Middle frontal gyrus (tissue), 1 donor: ENCODE measurements at regions not wholly inside any gene's neighbourhood (a gene's known extent, or its start where the extent isn't known, plus 50 kb on each side); places are given as distances from the start of the nearest gene placed in this dataset.

ENCODE experiments used
- DNase-seq: peaks from one replicate; pipeline ENCODE4 v3.0.0-alpha.2; 2015; ENCODE audit warnings: low spot score; ENCODE audit errors: extremely low spot score

DNA sequence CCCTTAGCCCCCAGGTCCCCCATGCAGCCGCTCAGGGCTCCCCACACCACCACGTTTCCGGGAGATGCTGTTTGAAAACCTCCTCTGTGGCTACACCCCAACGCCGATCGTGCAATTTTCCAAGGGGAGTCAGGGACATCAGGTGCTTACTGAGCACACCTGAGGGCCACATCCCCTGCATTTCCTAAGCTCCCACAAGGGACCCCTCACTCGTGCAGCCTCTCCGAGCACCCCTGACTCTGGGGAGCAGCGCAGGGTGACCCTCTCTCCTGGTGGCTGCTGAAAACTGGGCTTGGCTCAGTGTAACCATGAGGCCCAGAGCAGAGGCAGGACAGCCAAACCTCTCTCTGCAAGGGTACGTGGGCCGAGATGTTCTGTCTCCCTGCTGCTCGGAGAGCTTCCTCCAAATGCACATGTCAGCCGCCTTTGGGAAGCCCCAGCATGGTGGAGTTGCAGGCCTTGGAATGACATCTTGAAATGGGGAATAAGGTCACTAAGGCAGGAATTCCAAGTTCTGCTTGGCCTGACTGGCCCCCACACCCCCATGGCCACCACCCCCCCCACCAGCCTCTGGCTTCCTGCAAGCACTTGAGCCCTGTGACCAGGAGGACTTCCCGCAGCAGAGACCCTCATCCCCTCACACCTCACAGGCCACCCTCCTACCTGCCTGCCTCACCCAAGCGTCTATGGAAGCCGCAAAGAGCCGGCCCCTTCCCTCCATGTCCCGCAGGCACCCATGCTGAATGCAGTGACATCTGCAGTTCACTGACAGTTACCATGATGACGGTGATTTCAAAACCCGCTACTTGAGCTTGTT, 257.4 kb downstream of the BRD1 start:
- DNase-seq: no peak

DNA sequence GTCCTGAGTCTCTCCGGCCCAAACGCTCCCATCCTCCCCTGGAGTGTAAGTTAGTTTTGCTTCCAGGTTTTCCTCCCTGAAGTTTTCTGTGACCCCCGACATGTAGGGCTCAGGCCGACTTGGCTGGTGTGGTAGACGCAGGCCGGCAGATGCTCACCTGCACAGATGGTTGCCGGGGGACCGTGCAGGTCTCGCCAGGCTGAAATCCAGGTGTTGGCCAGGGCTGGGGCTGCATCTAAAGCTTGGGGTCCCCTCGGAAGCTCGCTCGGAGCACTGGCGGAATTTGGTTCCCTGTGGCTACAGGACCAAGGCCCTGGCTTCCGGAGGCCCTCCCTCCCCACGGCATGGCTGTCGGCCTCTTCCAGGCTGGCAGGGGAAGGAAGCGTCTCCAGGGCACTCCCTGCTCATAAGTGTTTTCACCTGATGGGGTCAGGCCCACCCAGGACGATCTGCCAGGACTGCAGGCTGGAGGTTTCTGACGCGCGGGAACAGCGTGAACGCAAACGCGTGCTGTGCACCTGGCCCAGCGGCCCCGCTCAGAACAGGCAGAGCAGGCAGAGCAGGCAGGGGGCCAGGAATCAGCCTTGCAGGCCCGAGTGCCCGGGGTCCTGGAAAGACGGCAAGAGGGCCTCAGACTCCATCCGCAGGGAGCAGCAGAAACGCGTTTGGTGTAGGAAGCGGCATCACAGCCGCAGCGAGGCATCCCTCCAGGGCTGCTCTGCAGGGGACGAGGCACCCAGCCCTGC, 258.2 kb downstream of the BRD1 start:
- no peak for DNase-seq

DNA sequence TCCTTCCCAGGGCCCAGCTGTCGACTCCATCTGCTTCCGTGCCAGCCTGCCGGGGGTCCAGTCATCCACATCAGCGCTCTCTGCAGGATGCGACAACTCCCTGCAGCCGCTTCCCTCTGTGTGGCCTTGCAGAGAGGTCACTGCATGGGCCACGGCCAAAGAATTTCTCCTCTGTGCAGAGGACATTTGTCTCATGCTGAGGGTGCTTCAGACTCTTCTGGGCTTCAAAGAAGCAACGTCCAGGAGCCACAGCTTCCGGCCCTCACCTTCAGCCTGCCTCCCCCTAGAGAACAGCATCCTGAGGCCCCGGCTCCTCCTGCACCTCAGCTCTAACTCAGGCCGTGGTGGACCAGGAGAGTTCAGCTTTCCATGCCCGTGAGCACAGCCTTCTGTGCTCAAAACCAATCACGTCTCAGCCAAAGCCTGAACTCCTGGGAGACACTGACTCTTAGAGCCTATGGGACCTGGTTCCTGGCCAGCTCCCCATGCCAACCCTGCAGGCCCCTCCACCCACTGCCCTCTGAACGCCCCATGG, 258.9 kb downstream of the BRD1 start:
- DNase-seq: no peak

DNA sequence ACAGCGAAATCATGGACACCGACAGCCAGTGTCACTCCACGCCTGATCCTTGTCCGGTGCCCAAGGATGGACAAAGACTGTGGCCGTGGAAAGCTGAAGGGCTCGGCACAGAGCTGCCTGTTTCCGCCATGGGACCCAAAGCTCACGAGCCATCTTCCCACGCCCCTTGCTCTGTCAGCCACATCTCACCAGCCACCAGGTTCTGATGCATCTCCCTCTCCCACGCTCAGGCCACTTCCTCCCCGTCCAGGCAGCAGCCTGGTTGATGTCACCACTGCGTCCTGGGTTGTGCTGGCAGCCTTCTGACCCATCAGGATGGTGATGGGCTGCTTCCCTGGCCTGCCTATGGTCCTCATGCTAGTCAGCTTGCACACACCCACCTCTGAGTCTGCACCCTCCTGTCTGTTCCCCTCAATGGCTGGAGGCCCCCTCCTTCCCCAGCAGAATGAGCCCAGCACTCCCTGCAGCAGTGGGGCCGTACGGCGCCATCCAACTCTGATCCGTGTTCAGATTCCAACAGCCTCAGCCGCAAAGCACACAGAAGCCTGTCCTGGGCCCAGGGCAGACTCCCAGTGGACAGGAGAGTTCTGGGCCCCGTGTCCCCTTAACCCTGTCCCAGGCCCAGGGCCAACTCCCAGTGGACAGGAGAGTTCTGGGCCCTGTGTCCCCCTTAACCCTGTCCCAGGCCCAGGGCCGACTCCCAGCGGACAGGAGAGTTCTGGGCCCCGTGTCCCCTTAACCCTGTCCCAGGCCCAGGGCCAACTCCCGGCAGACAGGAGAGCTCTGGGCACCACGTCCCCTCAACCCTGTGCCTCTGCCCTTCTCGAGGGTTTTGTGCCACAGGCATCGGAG, 259.5 kb downstream of the BRD1 start:
- DNase-seq: no peak

DNA sequence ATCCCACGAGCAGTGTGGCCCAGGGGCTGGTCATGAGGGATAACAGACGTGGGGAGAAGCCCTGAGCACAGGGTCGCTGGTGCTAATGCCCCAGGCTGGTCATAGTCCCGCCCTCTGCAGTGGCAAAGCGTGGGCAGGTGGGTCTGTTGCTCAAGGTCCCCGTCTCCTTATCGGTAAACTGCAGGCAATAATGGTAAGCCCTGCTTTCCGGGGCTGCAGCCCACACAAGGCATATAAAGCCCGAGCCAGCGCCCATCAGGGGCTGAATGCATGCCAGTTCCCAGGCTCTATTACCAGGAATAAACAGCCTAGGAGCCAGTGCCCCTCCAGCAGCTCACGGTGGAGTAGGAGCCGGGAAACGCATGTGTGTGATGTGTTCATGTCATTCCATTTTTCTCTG, 261.0 kb downstream of the BRD1 start:
- DNase-seq: no peak

DNA sequence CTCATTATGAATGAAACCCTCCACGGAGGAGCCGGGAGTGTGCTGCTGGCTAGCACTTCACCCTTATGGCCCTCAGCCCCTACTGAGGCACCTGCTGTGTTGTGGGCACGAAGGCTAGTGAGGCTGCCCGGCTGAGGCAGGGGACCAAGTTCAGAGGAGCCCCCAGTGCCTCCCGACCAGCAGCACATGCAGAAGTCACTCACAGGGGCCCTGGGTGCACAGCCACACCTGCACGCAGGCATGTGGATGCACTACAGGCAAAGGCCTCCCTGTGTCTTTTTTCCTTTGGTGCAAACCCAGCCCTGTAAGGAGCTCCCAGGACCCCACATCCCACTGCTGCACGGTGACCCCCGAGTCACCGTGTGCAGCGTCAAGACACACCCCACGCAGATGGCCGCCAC, 261.5 kb downstream of the BRD1 start:
- DNase-seq: no peak

DNA sequence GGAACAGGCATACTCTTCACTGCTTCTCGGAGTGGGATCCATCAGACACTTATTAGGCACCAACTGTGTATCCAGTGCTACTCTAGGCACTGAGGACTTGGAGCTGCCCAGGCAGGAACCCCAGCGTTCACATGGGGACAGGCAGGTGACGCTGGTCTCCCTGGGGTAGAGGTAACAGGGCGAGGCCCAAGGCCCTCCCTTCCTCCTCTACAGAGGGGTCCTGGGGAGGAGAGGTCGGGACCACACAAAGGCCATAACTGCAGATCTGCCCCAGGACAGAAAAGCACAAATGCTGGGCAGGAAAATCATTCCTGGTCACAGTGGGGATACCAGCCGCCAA, 262.2 kb downstream of the BRD1 start:
- DNase-seq: no peak

DNA sequence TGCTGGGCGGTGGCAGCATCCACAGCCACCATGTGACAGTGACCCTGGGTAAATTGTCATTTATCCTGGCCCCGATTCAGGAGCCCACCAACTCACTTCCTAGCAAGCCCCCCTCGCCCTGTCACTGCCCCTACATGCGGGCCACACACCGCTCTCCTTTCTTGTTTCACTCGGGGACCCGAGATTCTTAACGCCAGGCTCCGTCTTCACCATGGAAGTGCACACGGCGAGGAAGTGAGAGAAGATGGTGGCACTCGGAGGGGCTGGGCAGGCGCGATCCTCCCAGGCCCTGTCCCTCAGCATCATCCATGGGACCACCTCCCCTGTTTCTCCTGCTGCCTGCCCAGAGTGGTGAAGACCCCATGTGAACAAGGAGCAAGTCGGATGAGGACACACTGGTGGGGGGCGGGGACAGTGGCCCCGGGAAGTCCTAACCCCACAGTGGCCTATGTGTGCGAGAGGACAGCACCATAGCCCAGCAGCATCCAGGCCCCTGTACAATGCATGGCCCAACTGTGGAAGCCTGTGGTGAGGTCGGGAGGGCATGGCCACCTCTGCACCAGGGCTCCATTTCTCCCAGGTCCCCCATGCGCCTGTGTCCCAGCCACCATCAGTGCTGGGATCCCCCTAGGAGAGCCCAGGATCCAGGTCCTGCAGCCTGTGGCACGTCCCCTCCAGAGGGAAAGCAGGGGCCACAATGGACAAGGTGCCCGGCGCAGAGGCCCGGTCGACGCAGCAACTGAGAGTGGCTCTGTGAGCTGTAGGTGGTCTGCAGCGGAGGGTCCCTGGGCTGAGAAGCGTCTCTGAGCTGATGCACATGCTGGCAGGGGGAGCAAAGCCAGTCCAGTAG, 262.8 kb downstream of the BRD1 start:
- no peak for DNase-seq

DNA sequence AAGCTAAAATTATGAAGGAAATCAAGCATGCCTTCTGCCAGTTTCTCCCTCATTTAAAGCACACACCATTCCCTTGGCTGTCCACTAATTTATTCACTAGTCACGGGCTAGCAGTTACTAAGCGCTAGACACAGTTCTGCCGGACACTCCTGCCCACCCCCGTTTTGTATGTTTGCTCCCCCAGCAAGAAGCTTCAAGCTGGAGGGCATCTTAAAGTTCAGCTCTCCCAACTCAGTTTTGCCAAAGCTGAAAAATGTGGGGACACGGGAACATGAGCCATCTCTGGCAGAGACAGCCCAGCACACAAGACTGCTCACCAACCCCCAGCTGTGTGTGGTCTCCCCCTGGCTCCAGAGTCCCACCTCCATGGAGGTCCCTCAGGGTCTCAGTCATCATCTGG, 263.6 kb downstream of the BRD1 start:
- DNase-seq: no peak

DNA sequence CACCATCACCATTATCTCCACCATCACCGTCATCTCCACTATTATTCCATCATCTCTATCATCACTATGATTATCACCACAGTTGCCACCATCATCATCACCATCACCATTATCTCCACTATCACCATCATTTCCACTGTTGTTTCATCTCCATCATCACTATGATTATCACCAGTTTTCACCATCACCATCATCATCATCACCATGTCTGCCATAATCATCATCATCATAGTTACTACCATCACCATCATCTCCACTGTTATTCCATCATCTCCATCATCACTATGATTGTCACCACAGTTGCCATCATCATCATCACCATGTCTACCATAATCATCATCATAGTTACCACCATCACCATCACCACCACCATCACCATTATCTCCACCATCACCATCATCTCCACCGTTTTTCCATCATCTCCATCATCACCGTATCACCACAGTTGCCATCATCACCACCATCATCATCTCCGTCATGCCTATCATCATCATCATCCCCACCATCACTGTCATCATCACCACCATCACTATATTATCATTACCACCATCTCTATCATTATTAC, 264.9 kb downstream of the BRD1 start:
- DNase-seq: no peak

DNA sequence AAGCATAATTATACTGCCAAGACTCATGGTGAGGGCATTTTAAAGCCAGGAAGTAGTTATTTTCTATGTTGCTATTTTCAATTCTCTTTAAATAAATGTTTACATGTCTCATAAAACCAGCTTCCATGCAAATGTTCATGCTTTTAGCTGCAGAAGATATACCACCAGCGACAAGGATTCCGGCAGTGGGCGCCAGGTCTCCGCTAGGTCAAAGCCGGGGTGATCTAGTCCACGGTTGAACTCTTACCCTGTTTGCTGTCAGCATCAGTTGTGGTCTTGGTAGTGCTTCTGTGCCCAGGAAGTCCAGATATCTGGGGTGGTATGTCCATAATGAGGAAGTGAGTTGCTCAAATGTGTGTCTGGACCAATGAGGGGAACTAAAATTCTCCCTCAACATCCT, 265.7 kb downstream of the BRD1 start:
- DNase-seq: no peak

DNA sequence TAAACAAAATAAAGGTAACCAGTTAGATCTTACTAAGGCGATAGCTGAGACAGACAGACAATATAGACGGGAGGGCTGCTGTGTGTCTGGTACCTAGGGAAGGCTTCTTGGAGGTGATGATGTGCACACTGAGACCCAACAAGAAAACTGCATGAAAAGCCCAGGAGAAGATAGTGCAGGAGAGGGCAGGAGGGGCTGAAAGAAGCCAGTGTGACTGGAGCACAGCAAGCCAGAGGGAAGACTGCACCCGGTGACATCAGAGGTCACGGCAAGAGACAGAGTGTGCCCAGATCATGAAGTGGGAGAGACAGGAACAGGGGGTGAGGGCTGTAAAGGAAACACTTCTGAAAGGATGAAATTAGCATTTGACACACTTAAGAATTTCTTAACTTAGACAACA, 266.3 kb downstream of the BRD1 start:
- no peak for DNase-seq

DNA sequence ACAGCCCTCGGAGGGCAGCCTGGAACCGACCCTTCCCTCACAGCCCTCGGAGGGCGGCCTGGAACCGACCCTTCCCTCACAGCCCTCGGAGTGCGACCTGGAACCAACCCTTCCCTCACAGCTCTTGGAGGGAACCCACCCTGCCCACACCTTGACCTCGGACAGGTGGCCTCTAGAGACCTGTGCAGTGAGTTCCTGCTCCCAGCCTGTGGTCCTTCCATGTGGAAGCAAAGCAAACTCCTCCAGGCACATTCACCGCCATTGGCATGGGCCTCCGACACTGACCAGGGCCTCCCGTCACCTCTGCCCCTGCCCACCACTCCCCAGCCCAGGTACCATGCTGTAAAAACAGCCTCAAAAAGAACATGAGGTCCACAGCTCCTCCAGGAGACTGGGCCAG, 272.1 kb downstream of the BRD1 start:
- no peak for DNase-seq

DNA sequence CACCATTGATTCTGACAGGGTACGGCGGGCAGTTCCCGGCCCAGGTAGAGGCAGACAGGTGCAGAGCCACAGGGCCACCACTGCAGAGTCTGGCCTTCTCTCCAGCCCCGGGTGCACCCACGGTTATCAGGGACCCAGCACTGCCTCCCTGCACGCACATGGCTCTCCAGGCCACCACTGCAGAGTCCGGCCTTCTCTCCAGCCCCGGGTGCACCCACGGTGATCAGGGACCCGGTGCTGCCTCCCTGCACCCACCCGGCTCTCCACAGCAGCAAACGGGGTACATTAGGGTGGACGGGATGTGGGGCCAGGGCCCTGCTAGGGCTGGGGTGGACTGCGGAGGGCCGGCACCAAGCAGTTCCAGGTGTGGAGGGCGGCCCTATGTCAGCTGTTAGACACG, 272.9 kb downstream of the BRD1 start:
- DNase-seq: no peak

DNA sequence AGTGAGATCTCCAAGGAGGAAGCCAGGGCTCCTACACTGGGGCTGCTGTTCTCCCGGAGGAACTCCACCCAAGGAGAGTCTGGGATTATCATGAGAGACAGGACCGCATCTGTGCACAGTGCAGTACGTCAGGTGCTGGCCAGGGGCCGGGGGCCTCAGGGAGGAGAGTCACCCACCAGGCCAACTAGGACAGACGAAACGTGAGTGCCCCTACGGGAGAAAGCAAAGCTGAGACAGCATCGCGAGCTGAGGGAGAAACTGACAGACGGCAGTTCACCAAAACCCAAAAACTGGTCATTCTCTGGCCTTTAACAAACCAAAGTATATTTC, 273.4 kb downstream of the BRD1 start:
- DNase-seq: no peak

DNA sequence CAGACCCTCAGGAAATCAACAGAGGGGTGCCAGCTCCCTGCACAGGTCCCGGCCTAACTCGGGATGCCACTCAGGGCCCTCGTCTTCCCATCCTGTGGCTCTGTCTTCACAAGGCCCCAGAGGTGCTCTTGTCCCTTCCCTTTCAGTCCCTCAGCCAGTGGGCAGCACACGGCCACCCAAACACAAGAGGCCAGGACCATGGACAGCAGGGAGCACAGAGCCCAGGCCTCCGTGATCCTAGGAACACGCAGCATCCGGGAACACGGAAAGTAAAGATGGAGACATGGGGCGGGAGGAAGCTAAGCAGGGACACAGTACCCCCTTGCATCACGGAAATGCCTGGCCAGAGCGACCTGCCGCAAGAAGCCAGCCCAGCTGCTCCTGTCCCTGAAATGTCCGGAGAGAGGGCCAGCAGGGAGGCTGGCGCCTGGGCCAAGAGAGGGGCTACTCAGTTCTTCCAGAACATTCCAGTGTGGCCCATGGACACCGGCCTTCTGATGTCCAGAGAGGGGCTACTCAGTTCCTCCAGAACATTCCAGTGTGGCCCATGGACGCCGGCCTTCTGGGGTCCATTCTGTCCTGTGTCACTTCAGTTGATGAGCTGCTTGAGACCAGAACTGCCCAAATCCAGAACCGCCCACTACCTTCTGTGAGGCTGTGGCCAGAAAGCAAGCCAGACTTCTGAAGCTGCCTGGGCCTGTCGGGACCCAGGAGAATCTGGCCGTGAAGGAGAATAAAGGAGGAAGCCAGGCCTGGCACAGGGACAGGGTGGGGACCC, 274.0 kb downstream of the BRD1 start:
- DNase-seq: no peak

DNA sequence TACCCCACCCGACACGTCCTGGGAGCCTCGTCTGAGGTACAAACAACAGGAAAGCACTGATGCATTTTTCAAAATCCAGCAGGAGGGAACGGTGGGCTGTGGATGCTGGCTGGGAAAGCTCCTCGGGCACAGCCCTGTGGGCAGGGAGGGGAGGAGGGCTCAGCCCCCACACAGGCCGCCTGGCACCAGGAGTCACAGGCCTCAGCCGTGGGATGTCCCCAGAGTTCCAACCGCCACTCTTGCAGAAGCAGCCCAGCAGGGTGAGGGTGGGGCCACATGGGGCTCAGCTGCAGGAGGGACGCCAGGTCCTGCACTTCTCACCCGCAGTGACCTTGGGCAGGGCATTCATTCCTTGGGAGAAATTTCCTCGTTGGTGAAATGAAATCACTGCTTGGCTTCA, 274.6 kb downstream of the BRD1 start:
- DNase-seq: no peak

DNA sequence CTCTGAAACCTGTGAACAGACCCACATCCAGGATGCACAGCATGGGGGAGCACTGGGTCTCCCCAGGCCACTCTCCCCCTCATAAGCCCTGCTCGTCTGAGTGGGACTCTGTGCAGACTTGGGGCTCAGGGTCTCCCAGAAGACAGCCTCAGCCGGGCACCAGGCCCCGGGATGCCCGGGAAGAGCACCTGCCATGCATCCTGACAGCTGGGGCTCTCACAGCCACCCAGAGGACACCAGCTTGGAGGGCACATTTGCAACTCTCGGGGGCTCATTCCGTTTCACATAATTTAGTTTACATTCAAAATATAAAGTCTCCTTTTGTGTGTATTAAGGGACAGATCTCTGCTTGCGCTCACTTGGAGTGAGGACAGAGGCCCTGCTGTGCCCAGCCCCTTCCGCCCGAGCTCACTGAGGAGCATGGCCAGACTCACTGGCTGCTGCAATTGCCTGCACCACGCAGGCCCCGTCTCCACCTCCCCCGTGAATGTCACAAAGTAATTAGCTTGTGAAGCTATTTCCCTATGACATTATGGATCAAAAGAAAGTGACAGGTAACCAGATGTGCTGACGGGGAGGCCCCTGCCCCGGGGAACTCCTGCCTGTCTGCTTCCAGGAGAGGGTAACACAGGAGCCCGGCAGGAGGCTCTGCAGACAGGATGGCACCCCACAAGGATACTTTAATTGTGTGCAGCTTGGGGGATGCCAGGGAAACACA, 275.6 kb downstream of the BRD1 start:
- DNase-seq: no peak

DNA sequence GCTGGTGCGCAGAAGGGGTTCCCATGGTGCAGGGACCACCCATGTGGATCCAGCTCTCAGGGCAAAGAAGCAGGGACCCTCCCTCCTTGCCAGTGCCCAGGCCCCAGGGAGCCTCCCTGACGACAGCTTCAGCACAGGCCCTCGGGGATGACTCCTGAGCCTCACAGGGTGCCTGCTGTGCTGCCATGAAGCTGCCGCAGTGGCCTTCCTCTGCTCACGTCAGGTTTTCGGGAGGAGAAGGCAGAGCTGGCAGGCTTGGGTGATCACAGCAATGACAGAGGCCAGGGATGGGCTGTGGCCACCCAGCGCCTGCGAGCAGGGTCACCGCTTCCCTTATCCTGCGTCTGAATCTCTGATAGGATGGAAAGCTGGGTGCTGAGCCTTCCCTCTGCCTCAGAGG, 276.2 kb downstream of the BRD1 start:
- no peak for DNase-seq
